ENCODE measurements at regions not wholly inside any gene's neighbourhood (a gene's known extent, or its start where the extent isn't known, plus 50 kb on each side); places are given as distances from the start of the nearest gene placed in this dataset.
A peak's percentile ranks its signal among the peaks of the same experiment; 100 is the strongest.

DNA sequence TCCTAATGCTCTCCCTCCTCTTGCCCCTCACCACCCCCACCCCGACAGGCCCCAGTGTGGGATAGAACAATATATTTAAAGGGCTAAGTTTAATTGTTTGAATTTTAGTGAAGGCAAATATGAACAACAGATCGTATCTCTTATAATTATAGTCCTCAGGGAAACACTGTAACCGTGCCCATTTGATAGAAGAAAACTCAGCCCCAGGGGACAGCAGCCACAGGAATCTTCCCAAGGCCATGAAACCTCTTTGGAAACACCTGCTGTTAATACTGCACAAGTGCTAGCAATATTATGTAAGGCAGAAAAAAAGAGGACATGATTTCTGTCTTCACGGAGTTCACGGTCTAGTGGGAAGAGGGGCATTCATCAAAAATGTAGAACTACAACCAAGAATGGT lies 142.2 kb downstream of the URB2 start:
- DNase-seq: peak; percentile 61 to 66

- no peak for DNase-seq
Observed at GRCh38 chr1:229769006-229769405, 143.0 kb downstream of the URB2 start.

DNA sequence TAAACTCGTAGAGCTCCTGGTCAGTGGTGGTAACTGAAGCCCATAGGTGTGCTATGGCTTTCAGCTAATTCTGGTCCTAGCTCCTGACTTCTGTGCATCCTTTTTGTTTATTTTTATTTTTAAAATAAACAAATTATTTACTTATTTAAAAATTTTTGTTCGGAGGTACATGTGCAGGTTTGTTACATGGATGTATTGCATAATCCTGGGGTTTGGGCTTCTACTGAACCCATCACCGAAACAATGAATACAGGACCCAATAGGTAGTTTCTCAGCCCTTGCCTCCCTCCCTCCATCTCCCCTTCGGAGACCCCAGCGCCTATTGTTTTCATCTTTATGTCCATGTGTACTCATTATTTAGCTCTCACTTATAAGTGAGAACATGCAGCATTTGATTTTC lies 143.8 kb downstream of the URB2 start:
- no peak for DNase-seq

DNA sequence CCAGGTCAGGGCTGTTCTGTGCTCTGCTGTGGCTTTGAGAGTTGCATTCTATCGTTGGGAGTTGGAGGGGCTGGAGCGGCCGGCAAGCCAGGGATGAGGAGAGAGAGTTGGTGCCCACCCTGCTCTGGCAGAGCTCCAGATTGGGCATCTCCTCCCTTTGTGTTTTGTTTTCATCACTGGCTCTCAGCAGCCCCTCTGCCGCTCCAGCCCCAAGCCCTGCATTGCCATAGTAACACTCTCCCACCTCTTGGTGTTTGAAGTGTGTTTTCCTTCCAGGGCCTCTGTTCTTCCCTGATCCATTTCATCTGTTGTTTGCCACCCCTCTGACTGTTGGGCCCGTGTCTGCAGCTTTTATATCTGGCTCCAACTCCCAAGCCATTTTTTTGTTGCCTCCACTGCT lies 152.7 kb downstream of the URB2 start:
- no peak for DNase-seq

- peak in 1 of 2 experiments; percentile 33 for DNase-seq
Observed at GRCh38 chr1:229781453-229781852, 155.4 kb downstream of the URB2 start.

- DNase-seq: no peak
Observed at GRCh38 chr1:229782469-229782868, 156.4 kb downstream of the URB2 start.

DNA sequence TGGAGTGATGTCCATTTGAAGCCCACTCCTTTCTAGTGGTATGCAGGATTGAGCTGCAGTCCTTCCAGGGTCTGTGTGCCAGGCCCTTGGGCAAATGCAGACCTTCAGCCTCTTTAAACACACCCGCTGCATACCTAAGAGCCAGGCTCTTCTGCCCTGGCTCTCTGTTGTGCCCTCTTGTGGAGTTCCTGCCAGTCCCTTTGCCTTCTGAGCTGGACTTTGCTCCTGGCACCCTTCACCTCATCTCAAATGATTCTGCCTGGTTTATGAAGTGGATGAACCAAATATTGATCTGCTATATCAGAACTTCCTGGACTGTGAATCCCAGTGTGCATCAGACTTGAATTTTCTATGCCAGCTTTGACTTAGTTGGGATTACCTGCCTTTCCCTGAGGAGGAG lies 158.8 kb downstream of the URB2 start:
- no peak for DNase-seq

DNA sequence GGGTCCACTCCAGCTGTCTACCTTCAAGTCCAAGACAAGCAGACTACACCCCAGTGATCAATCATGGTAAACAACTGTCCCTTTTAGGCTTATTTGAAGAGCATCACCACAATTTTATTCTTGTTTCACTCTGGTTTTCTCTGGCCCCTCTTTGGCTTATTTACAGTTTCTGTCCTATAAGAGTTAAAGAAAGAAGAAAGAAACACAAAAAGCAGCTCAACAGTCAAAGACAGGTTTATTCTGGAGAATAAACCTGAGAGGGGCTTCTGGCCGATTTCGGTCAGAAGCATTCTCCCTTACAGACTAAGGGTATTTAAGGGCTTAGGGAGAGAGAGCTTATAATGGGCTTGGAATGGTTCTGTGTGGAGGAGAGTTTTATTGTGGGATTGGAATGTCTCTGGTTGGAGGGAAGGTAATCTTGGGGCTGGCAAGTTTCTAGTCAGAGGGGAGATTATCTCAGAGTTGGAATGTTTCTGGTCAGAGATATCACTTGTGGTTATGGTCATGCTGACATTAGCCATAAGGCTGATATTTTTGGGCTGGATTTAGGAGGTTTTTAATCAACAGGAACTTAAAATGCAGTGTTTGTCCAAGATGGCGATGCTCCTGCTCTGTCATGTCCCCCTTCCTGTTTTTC lies 161.0 kb downstream of the URB2 start:
- no peak for DNase-seq

DNA sequence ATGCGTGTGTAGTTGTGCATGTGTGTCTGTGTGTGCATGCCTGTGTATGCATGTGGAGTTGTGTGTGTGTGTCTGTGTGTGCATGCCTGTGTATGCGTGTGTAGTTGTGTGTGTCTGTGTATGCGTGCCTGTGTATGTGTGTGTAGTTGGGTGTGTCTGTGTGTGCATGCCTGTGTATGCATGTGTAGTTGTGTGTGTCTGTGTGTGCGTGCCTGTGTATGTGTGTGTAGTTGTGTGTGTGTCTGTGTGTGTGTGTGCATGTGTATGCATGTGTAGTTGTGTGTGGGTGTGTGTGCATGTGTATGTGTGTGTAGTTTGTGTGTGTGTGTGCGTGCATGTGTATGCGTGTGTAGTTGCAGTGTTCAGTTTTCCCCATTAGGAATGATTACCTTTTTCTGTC lies 162.0 kb downstream of the URB2 start:
- no peak for DNase-seq

- no peak for DNase-seq
Observed at GRCh38 chr1:229792012-229792975, 166.2 kb downstream of the URB2 start.

DNA sequence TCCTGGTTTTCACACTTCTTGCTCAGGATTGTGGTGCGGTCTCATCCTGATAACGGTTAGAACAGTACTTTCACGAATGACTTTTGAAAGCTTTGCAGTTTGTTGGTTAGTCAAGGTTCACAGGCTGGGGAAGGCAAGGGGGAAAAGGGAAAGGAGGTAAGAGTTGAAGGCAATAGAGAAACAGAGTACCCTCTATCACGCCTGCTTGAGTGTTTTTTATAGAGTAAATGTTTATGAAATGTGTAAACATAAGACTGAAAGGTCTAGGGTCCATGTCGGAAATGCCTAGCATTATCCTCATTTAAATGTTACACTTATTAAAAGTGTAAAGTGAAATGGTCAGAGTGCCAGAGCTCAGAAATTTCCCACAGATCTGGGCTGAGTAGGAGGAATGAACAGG lies 167.4 kb downstream of the URB2 start:
- DNase-seq: no peak

DNA sequence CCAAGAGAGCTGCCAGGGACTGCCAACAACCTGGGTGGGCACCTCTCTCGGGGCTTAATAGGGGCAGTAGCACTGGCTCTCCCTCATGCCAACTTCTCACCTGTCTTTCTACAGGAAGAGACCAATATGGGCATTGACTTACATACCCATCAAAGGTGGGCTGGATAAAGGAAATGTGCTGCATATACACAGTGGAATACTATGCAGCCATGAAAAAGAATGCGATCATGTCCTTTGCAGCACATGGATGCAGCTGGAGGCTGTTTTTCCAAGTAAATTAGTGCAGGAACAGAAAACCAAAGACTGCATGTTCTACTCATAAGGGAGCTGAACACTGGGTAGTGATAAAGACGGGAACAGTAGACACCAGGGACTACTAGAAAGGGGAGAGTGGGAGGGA lies 172.5 kb downstream of the URB2 start:
- DNase-seq: no peak

GRCh38 chr1:229803626-229804217 lies 177.7 kb downstream of the URB2 start:
- no peak for DNase-seq

DNA sequence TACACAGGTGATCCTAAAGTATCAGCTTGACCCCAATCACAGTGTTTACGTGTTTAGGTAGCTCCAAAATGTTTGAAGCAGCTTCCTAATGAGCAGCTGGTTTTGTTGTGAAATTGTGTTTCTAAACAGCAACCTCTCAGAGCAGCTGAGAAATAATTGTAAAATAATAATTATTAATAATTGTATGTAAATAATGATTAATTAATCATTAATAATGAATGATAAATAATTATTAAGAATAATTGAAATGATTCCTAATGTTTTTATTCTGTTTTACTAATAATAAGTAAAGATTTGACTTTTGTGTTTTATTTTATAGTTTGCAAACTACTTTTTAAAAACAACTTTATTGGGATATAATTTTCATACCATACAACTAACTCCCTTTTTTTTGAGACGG lies 182.2 kb downstream of the URB2 start:
- DNase-seq: no peak

DNA sequence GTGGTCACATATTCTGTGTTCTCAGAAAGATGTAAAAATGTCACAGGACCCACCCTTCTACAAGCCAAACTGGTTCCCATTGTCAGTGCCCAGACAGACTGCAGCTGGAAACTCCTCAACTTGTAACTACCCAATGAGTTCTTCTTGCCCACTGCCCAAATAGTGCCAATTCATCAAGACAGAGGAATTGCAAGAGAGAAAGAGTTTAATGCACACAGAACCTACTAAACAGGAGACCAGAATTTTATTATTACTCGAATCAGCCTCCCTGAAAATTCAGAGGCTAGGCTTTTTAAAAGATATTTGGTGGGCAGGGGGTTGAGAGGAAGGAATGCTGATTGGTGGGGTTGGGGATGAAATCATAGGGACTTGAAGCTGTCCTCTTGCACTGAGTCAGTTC lies 184.1 kb downstream of the URB2 start:
- DNase-seq: no peak

GRCh38 chr1:229810961-229811360 lies 184.9 kb downstream of the URB2 start:
- no peak for DNase-seq

GRCh38 chr1:229812148-229812547 lies 186.1 kb downstream of the URB2 start:
- no peak for DNase-seq

DNA sequence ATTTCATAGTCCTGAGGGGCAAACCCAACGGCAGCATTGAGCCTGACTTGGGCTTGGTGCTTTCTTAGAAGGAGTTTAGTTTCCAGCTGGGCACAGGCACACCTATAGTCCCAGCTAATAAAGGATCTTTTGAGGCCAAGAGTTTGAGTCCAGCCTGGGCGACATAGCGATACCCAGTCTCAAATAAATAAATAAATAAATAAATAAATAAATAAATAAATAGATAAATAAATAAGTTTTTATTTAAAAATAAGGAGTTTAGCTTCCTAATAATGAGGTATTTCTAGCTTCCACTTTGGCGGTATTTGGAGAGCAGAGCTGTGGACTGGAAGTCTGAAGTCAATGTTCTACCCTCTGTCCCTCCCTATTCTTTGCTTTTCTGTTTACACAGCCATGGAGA lies 186.6 kb downstream of the URB2 start:
- no peak for DNase-seq

DNA sequence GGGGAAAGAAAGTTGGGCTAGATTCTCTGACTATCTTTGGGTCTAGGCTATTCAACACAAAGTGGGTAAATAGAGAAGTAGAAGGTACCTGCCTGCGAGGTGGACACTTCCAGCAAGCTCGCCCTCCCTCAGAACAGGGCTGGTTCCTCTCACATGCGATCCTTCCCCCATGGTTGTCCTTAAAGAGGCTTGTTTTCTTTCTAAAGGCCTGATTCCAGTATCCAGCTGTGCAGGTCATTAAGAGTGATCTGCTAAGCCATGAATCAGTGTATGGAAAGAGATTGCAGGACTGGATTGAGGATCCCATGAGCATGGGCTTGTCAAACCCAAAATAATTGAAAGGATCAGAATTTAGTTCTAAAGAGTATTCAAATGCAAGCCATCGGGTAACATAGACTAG lies 189.0 kb downstream of the URB2 start:
- DNase-seq: no peak

DNA sequence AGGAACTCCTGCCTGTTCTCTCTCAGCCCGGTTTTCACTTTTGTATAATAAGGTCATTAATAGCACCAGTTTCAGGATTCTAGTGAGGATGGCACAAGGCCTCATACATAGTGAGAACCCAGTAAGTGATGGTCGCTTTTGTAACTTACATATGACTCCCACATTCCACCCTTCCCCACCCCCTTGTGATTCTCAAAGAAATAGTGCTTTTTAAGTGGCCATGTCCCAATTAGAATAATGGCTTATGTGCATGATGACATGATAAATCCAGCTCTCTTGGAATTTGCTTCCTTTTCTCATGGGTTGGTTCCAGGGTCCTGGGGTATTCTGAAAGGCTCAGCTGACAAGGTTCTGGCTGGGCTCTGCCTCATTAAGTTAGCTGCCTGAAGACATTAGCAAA lies 189.9 kb downstream of the URB2 start:
- no peak for DNase-seq

DNA sequence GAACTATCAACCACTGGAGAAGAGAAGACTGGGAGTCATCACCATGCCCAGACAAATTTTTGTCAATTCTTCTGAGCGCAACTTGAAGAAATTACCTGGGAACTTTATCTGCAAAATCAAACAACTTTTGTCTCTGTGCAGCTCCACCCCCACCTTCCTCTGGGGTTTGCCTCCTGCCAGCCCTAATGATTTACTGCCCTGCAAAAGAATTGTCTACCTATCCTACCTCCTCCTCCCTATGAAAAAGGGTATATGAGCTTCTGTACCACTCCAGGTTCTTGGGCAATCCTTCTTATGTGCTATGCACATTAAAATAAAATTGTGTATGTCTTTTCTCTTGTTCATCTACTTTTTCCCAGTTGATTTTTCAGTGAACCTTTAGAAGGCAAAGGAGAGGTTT lies 191.9 kb downstream of the URB2 start:
- no peak for DNase-seq

DNA sequence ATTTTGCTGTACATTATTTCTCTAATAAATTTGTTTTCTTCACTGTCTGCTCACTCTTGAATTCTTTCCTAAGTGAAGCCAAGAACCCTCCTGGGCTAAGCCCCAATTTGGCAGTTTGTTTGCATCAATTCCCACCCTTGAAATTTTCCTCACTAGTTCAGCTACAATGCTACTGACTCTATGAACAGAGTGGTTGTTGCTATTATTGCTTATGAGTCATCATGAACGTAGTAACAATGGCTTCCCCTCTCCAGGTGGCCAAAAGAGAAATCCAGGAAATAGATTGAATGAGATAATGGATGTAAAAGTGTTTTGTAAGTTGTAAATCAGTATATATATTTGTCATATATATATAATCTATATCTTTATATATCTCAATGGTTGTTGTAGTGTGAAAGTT lies 193.0 kb downstream of the URB2 start:
- DNase-seq: no peak

DNA sequence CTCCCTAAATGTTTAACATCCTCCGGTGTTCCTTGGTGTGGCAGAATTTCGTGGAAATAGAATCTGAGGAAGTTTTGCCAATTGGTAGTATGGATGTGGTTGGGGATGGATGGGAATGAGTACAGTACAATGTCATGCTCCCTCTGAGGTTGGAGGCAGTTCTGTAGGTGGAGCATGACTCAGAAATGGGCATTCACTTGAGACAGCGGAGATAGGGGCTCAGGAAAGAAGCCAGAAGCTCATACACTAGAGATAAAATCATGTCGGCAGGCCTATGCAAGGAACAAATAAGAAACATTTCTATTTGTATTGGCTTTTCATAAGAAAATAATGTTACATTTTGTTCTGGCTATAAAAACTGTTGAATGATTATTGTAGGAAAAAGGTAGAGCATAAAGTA lies 196.0 kb downstream of the URB2 start:
- no peak for DNase-seq

DNA sequence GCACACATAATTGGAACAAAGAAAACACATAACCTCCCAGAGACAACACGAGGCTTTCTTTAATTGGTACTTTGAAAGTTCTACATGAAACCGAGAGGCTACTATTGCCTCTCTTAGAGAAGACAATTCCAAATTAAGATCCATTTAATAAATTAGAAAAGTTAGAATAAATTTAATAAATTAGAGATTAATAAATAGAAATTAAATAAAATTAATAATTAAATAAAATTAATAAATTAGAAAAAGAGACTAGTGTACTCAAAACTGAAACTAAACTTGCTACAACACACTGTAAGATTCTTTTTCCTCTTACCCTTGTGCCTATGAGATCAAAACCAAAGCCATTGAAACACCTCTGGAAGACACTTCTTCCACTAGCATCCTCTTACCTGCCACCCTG lies 199.0 kb downstream of the URB2 start:
- no peak for DNase-seq

All from NCI-H187 (cell line).